Kidney (tissue), 13 donors: ENCODE measurements at regions not wholly inside any gene's neighbourhood (a gene's known extent, or its start where the extent isn't known, plus 50 kb on each side); places are given as distances from the start of the nearest gene placed in this dataset.
A peak's percentile ranks its signal among the peaks of the same experiment; 100 is the strongest.

Experiments used
- DNase-seq, 5 donors: peaks; one replicate each; pipeline ENCODE4 v3.0.0-alpha.2; 2013 to 2020
- FAIRE-seq: peaks from 2 replicates; lab custom pipeline; 2012; peaks lifted over from hg19 to GRCh38; lab: Jason Lieb, UNC
- H3K27ac ChIP-seq, 2 donors: one replicate each; pipeline ENCODE4 v1.7.0; 2013; ENCODE audit warnings: low read depth in 2 of 2, low read length in 2 of 2, inconsistent platforms in 1 of 2
- H3K27me3 ChIP-seq: one replicate; pipeline ENCODE4 v1.7.1; 2013; ENCODE audit warnings: low read length, inconsistent platforms; ENCODE audit not compliant: control insufficient read depth, insufficient read depth
- H3K36me3 ChIP-seq, 3 donors: one replicate each; pipeline versions ENCODE4 v1.7.0 to v1.7.1; 2013; ENCODE audit warnings: low read length in 3 of 3, control low read depth in 1 of 3, inconsistent platforms in 1 of 3; ENCODE audit not compliant: insufficient read depth in 3 of 3, control insufficient read depth in 2 of 3
- H3K4me1 ChIP-seq, 3 donors: one replicate each; pipeline versions ENCODE4 v1.7.0 to v1.7.1; 2013; ENCODE audit warnings: low read length in 3 of 3, inconsistent platforms in 1 of 3, low read depth in 1 of 3; ENCODE audit not compliant: control insufficient read depth in 2 of 3, insufficient read depth in 2 of 3
- H3K4me3 ChIP-seq, 3 donors: one replicate each; pipeline versions ENCODE4 v1.7.0 to v1.8.1; 2013; ENCODE audit warnings: low read length in 3 of 3, control low read depth in 1 of 3, inconsistent platforms in 1 of 3
- H3K9ac ChIP-seq, 3 donors: one replicate each; pipeline versions ENCODE4 v1.7.0 to v1.7.1; 2013; ENCODE audit warnings: low read length in 3 of 3, control low read depth in 1 of 3, inconsistent platforms in 1 of 3
- H3K9me3 ChIP-seq, 3 donors: one replicate each; pipeline versions ENCODE4 v1.7.0 to v1.7.1; 2013; ENCODE audit warnings: low read length in 3 of 3, control low read depth in 1 of 3, inconsistent platforms in 1 of 3; ENCODE audit not compliant: control insufficient read depth in 2 of 3, insufficient read depth in 1 of 3
- CTCF ChIP-seq: IDR thresholded peaks from 3 replicates; pipeline ENCODE4 v1.5.1; 2012; ENCODE audit warnings: mild to moderate bottlenecking, moderate library complexity, borderline replicate concordance; ENCODE audit not compliant: insufficient read depth; ENCODE audit errors: extremely low read depth
- intact Hi-C: fragments of 100-400 bp; cut with DNase I; formaldehyde crosslinking; loops from one replicate; pipeline ENCODE4 v1.11.1; 2022
- donor health status: control.
- donor health status: control.
- donor health status: control.
- donor health status: control.
- donor health status: control.
- donor health status: DM: yes; HTN: yes; CAD: no.
- donor health status: Normal renal cell carcinoma (clear cell type).

- Histone ChIP-seq H3K27ac (no peak overlapping the region), H3K36me3 (no peaks in the 10 kb centered on the region), H3K27me3 (no peaks in the 10 kb centered on the region), H3K4me1 (no peaks in the 10 kb centered on the region), H3K4me3 (no peak overlapping the region), H3K9me3 (no peaks in the 10 kb centered on the region), H3K9ac (no peak overlapping the region)
- DNase-seq = no peak
- FAIRE-seq = no peak
- no peak for TF ChIP-seq CTCF
- intact Hi-C loops = no loop called here
Observed at GRCh38 chr3:190739641-190740185, 122.8 kb downstream of the GMNC start.

DNA sequence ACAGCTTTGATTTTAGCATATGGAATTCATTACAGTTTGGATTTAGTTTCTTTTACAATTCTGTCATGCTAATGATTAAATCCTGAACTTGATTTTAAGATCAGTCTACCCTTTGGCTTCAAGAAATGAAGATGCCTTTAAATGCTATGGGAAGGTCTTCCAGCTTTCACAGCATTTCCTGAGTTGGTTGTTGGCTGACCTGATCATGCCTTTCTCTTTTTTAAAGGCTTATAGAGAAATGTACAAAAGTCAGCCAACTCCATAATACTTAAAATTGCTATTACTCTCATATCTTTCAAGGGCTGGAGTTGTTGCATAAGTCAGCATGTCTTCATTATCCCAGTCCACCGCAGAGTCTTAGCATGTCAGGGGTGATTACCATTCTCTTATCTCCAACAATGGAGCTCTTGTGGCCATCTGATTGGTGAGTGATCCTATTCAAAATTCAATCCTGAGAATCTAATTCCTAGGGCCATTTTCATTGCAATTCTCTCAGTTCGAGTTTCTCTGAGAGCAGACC lies 123.8 kb downstream of the GMNC start:
- DNase-seq (no peak), FAIRE-seq (no peak)
- Histone ChIP-seq H3K4me3 (no peak overlapping the region), H3K9ac (no peak overlapping the region), H3K27ac (no peak overlapping the region), H3K9me3 (no peaks in the 10 kb centered on the region), H3K36me3 (no peaks in the 10 kb centered on the region), H3K4me1 (no peaks in the 10 kb centered on the region), H3K27me3 (no peaks in the 10 kb centered on the region)
- intact Hi-C loops = no loop called here
- no peak for TF ChIP-seq CTCF

- H3K9me3 ChIP-seq = no peaks in the 10 kb centered on the region
- H3K36me3 ChIP-seq = no peaks in the 10 kb centered on the region
- no peak for TF ChIP-seq CTCF
- intact Hi-C loops = no loop called here
- H3K27ac ChIP-seq = no peak overlapping the region
- H3K4me1 ChIP-seq = no peaks in the 10 kb centered on the region
- FAIRE-seq (no peak), DNase-seq (no peak)
- H3K27me3 ChIP-seq = no peaks in the 10 kb centered on the region
- H3K4me3 ChIP-seq = peak overlapping the region in 1 of 3 donors; percentile 7
- no peak overlapping the region for H3K9ac ChIP-seq
Observed at GRCh38 chr3:190737446-190737845, 125.0 kb downstream of the GMNC start.

DNA sequence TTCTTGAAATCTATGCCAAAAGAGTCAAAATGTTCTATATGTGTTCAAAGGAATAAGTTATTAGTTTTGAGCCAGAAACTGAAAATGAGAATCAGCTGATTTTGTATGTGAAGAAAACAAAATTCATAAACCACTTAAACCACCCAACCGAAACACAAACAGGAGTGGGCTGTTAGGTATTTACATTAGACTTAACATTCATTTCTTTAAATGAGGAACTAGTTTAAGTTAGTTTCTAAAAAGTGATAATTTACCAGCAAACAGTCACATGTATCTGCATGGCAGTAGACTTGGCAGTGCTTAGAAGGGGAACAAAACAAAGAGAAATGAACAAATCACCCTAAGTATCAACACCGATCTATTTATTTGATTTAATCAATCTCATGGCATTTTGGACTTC lies 128.0 kb downstream of the GMNC start:
- intact Hi-C loops = no loop called here
- no peaks in the 10 kb centered on the region for H3K4me1 ChIP-seq
- H3K9me3 ChIP-seq = no peaks in the 10 kb centered on the region
- no peak for DNase-seq
- no peak overlapping the region for H3K9ac ChIP-seq
- no peaks in the 10 kb centered on the region for H3K27me3 ChIP-seq
- H3K27ac ChIP-seq = no peak overlapping the region
- TF ChIP-seq CTCF = no peak
- no peak for FAIRE-seq
- no peaks in the 10 kb centered on the region for H3K36me3 ChIP-seq
- H3K4me3 ChIP-seq = no peak overlapping the region
